GM12878 (cell line): ENCODE measurements at regions not wholly inside any gene's neighbourhood (a gene's known extent, or its start where the extent isn't known, plus 50 kb on each side); places are given as distances from the start of the nearest gene placed in this dataset.

ENCODE experiments used
- ATAC-seq: fragments of 200-7000 bp; cut with Tn5 transposase; 3 replicates; pipeline ENCODE4 v1.9.1; 2020; ENCODE audit warnings: mild to moderate bottlenecking, moderate library complexity
- BruUV-seq: library from RNA; stranded (reverse); fragments of 400-500 nt; replicated peaks from 2 replicates; lab custom pipeline; 2021; lab: Mats Ljungman, UMichigan
- CTCF ChIA-PET: fragments of 300-600 bp; sonication (Branson Sonifier 250); formaldehyde crosslinking; extraction: SDS; loops from one replicate; lab custom pipeline; 2021; ENCODE audit warnings: inconsistent platforms; lab: Yijun Ruan, JAX
- POLR2A ChIA-PET: fragments of 350-600 bp; formaldehyde crosslinking; extraction: SDS; loops from one replicate; lab custom pipeline; 2021; ENCODE audit warnings: inconsistent platforms; lab: Charles Lee
- RAD21 ChIA-PET: fragments of 300-600 bp; sonication (Branson Sonifier 250); formaldehyde crosslinking; loops from one replicate; lab custom pipeline; 2023; ENCODE audit warnings: antibody characterized with exemption; ENCODE audit not compliant: unreplicated experiment; lab: Charles Lee
- SMC1A ChIA-PET: fragments of 300-600 bp; sonication (Branson Sonifier 250); formaldehyde crosslinking; loops from one replicate; lab custom pipeline; 2023; ENCODE audit not compliant: unreplicated experiment, uncharacterized antibody; lab: Charles Lee
- DNase-seq: peaks from one replicate; pipeline ENCODE4 v3.0.0-alpha.2; 2011; ENCODE audit warnings: low read depth, low spot score
- FAIRE-seq: peaks from 3 replicates; lab custom pipeline; 2011; peaks lifted over from hg19 to GRCh38; lab: Jason Lieb, UNC
- H2AFZ ChIP-seq: 2 replicates; pipeline ENCODE4 v1.6.0; 2011; ENCODE audit warnings: low read depth, low read length, control low read depth; ENCODE audit not compliant: control insufficient read depth
- H3K27ac ChIP-seq: 2 replicates; pipeline ENCODE4 v1.5.1; 2011; ENCODE audit warnings: control low read depth; ENCODE audit not compliant: control insufficient read depth, insufficient read depth
- H3K27me3 ChIP-seq, 2 experiments: replicated peaks in 1 of 2; 2 replicates each; pipeline versions ENCODE4 v1.6.0 to v1.6.1; 2011; ENCODE audit warnings: low read length in 1 of 2; ENCODE audit not compliant: control insufficient read depth in 2 of 2, insufficient read depth in 2 of 2
- H3K36me3 ChIP-seq, 2 experiments: 2 replicates each; pipeline ENCODE4 v1.5.1; 2011; ENCODE audit warnings: low read length in 1 of 2; ENCODE audit not compliant: control insufficient read depth in 2 of 2, insufficient read depth in 2 of 2
- H3K4me1 ChIP-seq: 2 replicates; pipeline ENCODE4 v1.6.1; 2011; ENCODE audit warnings: mild to moderate bottlenecking, low read length, moderate library complexity, mixed read lengths; ENCODE audit not compliant: control insufficient read depth, insufficient read depth
- H3K4me2 ChIP-seq: 2 replicates; pipeline ENCODE4 v1.6.0; 2011; ENCODE audit warnings: control low read depth; ENCODE audit not compliant: control insufficient read depth, insufficient read depth
- H3K4me3 ChIP-seq: fragments of 200-600 bp; sonication (generic); 2 replicates; pipeline ENCODE4 v1.5.1; 2016
- H3K79me2 ChIP-seq: 2 replicates; pipeline ENCODE4 v1.6.0; 2011; ENCODE audit warnings: low read length; ENCODE audit not compliant: control insufficient read depth, insufficient read depth
- H3K9ac ChIP-seq: 2 replicates; pipeline ENCODE4 v1.8.0; 2011; ENCODE audit warnings: low read length, control low read depth, mixed read lengths; ENCODE audit not compliant: control insufficient read depth, insufficient read depth
- H3K9me3 ChIP-seq: replicated peaks from 3 replicates; pipeline ENCODE4 v1.5.1; 2011; ENCODE audit warnings: mild to moderate bottlenecking, low read length; ENCODE audit not compliant: control insufficient read depth, insufficient read depth
- H4K20me1 ChIP-seq: 2 replicates; pipeline ENCODE4 v1.6.0; 2011; ENCODE audit not compliant: control insufficient read depth, insufficient read depth
- RB1 ChIP-seq: fragments of 450-650 bp; formaldehyde crosslinking; IDR thresholded peaks from 2 replicates; pipeline ENCODE4 v1.6.1; 2017; ENCODE audit warnings: mild to moderate bottlenecking, borderline replicate concordance
- SKIL ChIP-seq: fragments of 450-650 bp; IDR thresholded peaks from 2 replicates; pipeline ENCODE4 v1.6.1; 2017; ENCODE audit warnings: mild to moderate bottlenecking, low read depth, inconsistent platforms; ENCODE audit not compliant: poor library complexity, severe bottlenecking
- WGBS: methylation state at CpG from one replicate; pipeline ENCODE4 v1.1.6; 2016; ENCODE audit warnings: low lambda C conversion rate; ENCODE audit not compliant: insufficient replicate concordance, insufficient coverage; ENCODE audit errors: missing lambda C conversion rate; 5-methylcytosine and 5-hydroxymethylcytosine counted together
- in situ Hi-C: fragments of 300-500 bp; cut with MboI; formaldehyde crosslinking; loops from 9 replicates; pipeline ENCODE4 v1.14.3; 2018; ENCODE audit warnings: mixed read lengths
- intact Hi-C: fragments of 100-400 bp; cut with micrococcal nuclease; formaldehyde crosslinking; loops from one replicate; pipeline ENCODE4 v1.14.2; 2022; ENCODE audit not compliant: unreplicated experiment

GRCh38 chr13:78404846-78405360 is 198.4 kb downstream of the POU4F1 start:
- Histone ChIP-seq H3K9ac (no peak overlapping the region), H3K79me2 (no peaks in the 10 kb centered on the region), H3K27ac (no peak overlapping the region), H3K4me1 (peaks cover 12% of the 10 kb centered on the region), H2AFZ (no peak overlapping the region), H3K36me3 (no peaks in the 10 kb centered on the region), H3K9me3 (no peaks in the 10 kb centered on the region), H3K4me3 (no peak overlapping the region), H3K27me3 (no peaks in the 10 kb centered on the region), H3K4me2 (no peak overlapping the region), H4K20me1 (no peaks in the 10 kb centered on the region)
- RAD21 ChIA-PET, result no interaction called here
- no TSS peak for BruUV-seq
- SMC1A ChIA-PET, result interaction anchor here (1.9 to 2.0 kb wide), 2 partner anchors 12 to 266 kb away, joined by 6 read pairs; no protein-coding TSS in a partner anchor
- in situ Hi-C loops (no loop called here), intact Hi-C loops (no loop called here)
- CTCF ChIA-PET, result interaction anchor here (0.9 to 1.5 kb wide), 3 partner anchors 15 to 267 kb away, joined by 3 to 4 read pairs (median 3); no protein-coding TSS in a partner anchor
- no peak for TF ChIP-seq RB1
- TF ChIP-seq SKIL, result no peak
- 39% methylated on average over 6 of the region's 6 CpGs for WGBS
- POLR2A ChIA-PET, result no interaction called here
- no peak for DNase-seq
- ATAC-seq, result no peak
- FAIRE-seq, result no peak
